D341Med (cell line): ENCODE measurements at regions not wholly inside any gene's neighbourhood (a gene's known extent, or its start where the extent isn't known, plus 50 kb on each side); places are given as distances from the start of the nearest gene placed in this dataset.
A peak's percentile ranks its signal among the peaks of the same experiment; 100 is the strongest.
"Not testable (repeated sequence)": the region's sequence is repeated elsewhere in the genome, so short reads cannot be mapped to it uniquely, and the experiment has no call there.

Source experiments
- DNase-seq: peaks from one replicate; pipeline ENCODE4 v3.0.0; 2012; ENCODE audit warnings: low spot score

GRCh38 chr5:78726571-78726970 is 78.0 kb upstream of the LHFPL2 start:
- no peak for DNase-seq

GRCh38 chr5:78726003-78726402 is 77.4 kb upstream of the LHFPL2 start:
- no peak for DNase-seq

GRCh38 chr5:78724061-78724460 is 75.5 kb upstream of the LHFPL2 start:
- no peak for DNase-seq

- no peak for DNase-seq
These were observed 72.4 kb upstream of the LHFPL2 start for GRCh38 chr5:78720997-78721396.

- no peak for DNase-seq
These were observed 71.8 kb upstream of the LHFPL2 start for GRCh38 chr5:78720227-78720985.

- DNase-seq = no peak
These were observed 71.1 kb upstream of the LHFPL2 start for GRCh38 chr5:78719504-78720219.

- no peak for DNase-seq
These were observed 70.3 kb upstream of the LHFPL2 start for GRCh38 chr5:78718824-78719223.

GRCh38 chr5:78717674-78718584 is 69.4 kb upstream of the LHFPL2 start:
- DNase-seq = no peak

GRCh38 chr5:78716206-78716605 is 67.6 kb upstream of the LHFPL2 start:
- DNase-seq = no peak

- not testable (repeated sequence) for DNase-seq
These were observed 66.8 kb upstream of the LHFPL2 start for GRCh38 chr5:78715351-78715750.

- DNase-seq = not testable (repeated sequence)
These were observed 63.1 kb upstream of the LHFPL2 start for GRCh38 chr5:78711670-78712069.

GRCh38 chr5:78709729-78710430 is 61.3 kb upstream of the LHFPL2 start:
- DNase-seq = not testable (repeated sequence)

GRCh38 chr5:78706825-78707224 is 58.3 kb upstream of the LHFPL2 start:
- no peak for DNase-seq

- DNase-seq = no peak
These were observed 57.8 kb upstream of the LHFPL2 start for GRCh38 chr5:78706381-78706780.

- DNase-seq = no peak
These were observed 57.3 kb upstream of the LHFPL2 start for GRCh38 chr5:78705826-78706225.

- DNase-seq = no peak
These were observed 53.3 kb upstream of the LHFPL2 start for GRCh38 chr5:78701795-78702410.

GRCh38 chr5:78699552-78700153 is 51.1 kb upstream of the LHFPL2 start:
- no peak for DNase-seq

GRCh38 chr5:78698191-78698791 is 49.7 kb upstream of the LHFPL2 start:
- DNase-seq = peak; percentile 54
